ENCODE measurements at regions not wholly inside any gene's neighbourhood (a gene's known extent, or its start where the extent isn't known, plus 50 kb on each side); places are given as distances from the start of the nearest gene placed in this dataset.

DNA sequence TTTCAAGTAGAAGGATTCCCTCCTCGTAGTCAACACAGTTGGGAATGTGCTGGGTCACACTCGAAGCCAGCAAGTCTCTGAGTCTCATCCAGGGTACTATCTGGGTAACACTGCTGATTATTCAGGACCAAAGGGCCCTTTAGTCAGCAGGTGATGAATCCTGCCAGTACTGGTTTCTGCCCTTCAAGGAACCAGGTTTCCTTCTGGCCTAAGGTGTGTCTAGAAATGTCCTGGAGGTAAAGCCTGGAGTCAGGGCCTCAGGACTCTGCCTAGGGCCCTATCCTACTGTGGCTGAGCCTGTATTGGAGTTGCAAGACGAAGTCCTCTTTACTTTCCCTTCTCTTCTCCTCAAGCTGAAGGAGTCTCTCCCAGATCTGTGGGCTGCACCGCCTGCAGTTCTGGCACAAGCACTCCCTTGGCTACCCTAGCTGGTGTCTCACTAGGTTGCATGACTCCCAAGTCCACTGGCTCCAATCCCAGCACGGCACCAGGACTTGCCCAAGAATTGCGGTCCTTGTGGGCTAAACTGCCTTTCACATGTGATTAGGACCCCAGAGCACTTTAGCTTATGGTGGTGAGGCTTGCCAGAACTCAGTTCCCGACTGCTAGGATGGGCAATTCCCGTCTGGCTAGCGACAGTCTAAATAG, 193.7 kb upstream of the PDE3A start:
- intact Hi-C loops (cut with DNase I): no loop called here
- WGBS, 4 donors: 87 to 92% (median 90%) methylated on average over 9 of the region's 9 CpGs
- peaks cover 0 to 6% (median 0%) of the 10 kb centered on the region in 12 donors for H3K9me3 ChIP-seq

DNA sequence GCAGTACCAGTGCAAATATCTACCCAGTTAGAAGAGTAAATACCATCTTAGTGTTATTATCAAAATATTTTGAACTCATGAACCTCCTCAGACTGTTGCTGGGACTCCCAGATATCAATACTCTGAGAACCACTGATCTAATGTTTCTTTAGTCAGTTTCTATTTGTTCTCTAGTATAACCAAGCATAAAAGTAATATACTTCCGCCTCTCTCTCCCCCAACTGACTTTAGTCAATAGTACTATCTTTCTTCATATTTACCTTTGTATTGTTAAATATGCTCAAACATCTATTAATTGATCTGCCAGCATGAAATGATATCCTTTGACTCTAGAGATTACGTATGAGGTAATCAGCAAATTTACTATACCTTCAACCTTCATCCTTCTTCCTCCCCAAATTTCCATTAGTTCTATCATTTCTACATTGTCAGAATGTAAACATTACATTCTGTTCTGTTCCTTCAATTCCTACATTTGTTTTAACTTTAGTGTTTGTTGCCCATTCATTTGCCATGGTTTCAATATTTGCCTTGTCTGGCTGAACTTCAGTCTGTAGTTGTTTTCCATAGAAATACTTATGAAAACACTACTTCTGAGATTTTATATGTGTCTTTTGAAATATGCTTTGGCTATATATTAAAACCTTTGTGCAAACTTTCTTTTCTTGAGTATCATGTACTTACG, 192.5 kb upstream of the PDE3A start:
- Histone ChIP-seq H3K27ac (no peak overlapping the region), H3K36me3 (no peaks in the 10 kb centered on the region), H3K4me3 (no peak overlapping the region), H3K9me3 (peaks cover 0 to 6% (median 0%) of the 10 kb centered on the region in 12 donors), H3K27me3 (no peaks in the 10 kb centered on the region), H3K4me1 (no peaks in the 10 kb centered on the region)
- DNase-seq (no peak), ATAC-seq (no peak)
- intact Hi-C loops (cut with DNase I): no loop called here
- no peak for TF ChIP-seq POLR2A (IDR thresholded peaks at IDR 0.05)
- TF ChIP-seq, protein P1, sequence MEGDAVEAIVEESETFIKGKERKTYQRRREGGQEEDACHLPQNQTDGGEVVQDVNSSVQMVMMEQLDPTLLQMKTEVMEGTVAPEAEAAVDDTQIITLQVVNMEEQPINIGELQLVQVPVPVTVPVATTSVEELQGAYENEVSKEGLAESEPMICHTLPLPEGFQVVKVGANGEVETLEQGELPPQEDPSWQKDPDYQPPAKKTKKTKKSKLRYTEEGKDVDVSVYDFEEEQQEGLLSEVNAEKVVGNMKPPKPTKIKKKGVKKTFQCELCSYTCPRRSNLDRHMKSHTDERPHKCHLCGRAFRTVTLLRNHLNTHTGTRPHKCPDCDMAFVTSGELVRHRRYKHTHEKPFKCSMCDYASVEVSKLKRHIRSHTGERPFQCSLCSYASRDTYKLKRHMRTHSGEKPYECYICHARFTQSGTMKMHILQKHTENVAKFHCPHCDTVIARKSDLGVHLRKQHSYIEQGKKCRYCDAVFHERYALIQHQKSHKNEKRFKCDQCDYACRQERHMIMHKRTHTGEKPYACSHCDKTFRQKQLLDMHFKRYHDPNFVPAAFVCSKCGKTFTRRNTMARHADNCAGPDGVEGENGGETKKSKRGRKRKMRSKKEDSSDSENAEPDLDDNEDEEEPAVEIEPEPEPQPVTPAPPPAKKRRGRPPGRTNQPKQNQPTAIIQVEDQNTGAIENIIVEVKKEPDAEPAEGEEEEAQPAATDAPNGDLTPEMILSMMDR (IDR thresholded peaks at IDR 0.05): no peak
- WGBS, 4 donors: 96 to 98% (median 96%) methylated on average over 3 of the region's 3 CpGs

More for the DNA sequence above, 193.7 kb upstream of the PDE3A start:
- no peaks in the 10 kb centered on the region for H3K4me1 ChIP-seq
- no peaks in the 10 kb centered on the region for H3K36me3 ChIP-seq
- DNase-seq (no peak), ATAC-seq (no peak)
- H3K27me3 ChIP-seq: no peaks in the 10 kb centered on the region
- H3K4me3 ChIP-seq: no peak overlapping the region
- no peak overlapping the region for H3K27ac ChIP-seq
- TF ChIP-seq, protein P1 (IDR thresholded peaks at IDR 0.05): no peak
- no peak for TF ChIP-seq POLR2A (IDR thresholded peaks at IDR 0.05)

DNA sequence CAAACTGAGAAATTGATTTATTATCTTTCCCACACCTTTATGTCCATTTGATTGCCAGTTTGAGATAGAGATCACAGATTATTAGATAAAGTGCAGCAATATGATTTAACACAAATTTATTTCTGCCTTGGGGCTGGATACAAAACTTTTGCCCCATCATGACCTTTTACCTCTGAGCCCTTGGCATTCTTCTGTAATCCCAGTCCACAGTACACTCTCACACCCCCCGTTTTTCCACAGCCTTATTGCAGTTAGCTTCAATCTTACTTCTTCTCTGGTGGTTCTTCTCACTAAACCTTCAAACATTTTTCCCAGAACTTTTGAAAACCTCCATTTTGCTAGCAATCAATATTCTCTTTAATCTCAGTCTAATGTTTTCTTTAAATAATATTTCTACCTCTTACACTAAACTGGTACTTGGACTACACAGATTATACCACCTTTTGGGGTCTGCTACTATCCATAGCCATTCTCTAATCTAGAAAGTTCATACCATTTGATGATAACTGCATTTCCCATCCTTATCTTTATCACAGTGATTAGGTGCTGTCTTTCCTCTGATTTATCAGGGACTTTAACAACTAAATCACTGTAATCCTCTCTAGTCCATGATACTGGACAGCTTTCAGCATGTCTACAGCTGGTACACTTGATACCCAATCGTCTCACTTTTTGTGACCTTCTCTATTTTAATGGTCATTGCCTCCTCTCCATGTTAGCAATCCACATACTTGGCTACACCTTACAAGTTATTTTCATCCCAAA, 186.7 kb upstream of the PDE3A start:
- no peak overlapping the region for H3K4me3 ChIP-seq
- no peaks in the 10 kb centered on the region for H3K27me3 ChIP-seq
- DNase-seq: no peak
- intact Hi-C loops (cut with DNase I): loop anchor here in 1 of 10 donors (10.0 kb wide), 1 partner anchor 267 kb away; no protein-coding TSS in a partner anchor
- no peak overlapping the region for H3K27ac ChIP-seq
- no peaks in the 10 kb centered on the region for H3K36me3 ChIP-seq
- peaks cover 0 to 6% (median 0%) of the 10 kb centered on the region in 12 donors for H3K4me1 ChIP-seq
- TF ChIP-seq POLR2A (IDR thresholded peaks at IDR 0.05): no peak
- TF ChIP-seq, protein P1 (IDR thresholded peaks at IDR 0.05): no peak
- no peaks in the 10 kb centered on the region for H3K9me3 ChIP-seq
- ATAC-seq: no peak
- 55 to 62% (median 58%) methylated on average over 2 of the region's 2 CpGs for WGBS, 4 donors

DNA sequence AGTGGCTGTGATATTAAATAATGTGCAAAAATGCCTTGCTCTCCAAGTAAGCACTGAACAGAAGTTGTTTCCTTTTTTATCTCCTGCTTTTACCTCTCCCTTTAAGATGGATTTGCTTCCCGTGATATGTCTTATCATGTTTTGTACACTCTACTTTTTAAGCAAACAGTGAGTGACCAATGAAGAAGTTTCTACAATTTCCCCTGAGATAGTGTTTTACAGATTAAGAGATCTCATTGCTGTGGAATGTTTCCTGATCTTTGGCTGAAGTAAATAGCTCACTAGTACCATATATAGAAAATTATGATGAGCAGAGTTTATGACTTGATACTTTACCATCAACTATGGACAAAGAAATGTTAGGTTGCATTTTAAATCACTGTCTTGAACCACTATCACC, 184.8 kb upstream of the PDE3A start:
- Histone ChIP-seq H3K27me3 (no peaks in the 10 kb centered on the region), H3K9me3 (no peaks in the 10 kb centered on the region), H3K36me3 (no peaks in the 10 kb centered on the region), H3K27ac (no peak overlapping the region), H3K4me1 (peaks cover 0 to 9% (median 2%) of the 10 kb centered on the region in 12 donors), H3K4me3 (no peak overlapping the region)
- WGBS, 4 donors: 9 to 22% (median 13%) methylated on average over 1 of the region's 1 CpG
- ATAC-seq: peak in 2 of 4 donors; percentile 20 to 30
- intact Hi-C loops (cut with DNase I): loop anchor here in 1 of 10 donors (10.0 kb wide), 1 partner anchor 269 kb away; no protein-coding TSS in a partner anchor
- no peak for TF ChIP-seq POLR2A (IDR thresholded peaks at IDR 0.05)
- TF ChIP-seq, protein P1 (IDR thresholded peaks at IDR 0.05): no peak
- DNase-seq: no peak

Measured in heart left ventricle (tissue), 16 donors.